ENCODE measurements at regions not wholly inside any gene's neighbourhood (a gene's known extent, or its start where the extent isn't known, plus 50 kb on each side); places are given as distances from the start of the nearest gene placed in this dataset.
"Not testable (repeated sequence)": the region's sequence is repeated elsewhere in the genome, so short reads cannot be mapped to it uniquely, and the experiment has no call there.

DNA sequence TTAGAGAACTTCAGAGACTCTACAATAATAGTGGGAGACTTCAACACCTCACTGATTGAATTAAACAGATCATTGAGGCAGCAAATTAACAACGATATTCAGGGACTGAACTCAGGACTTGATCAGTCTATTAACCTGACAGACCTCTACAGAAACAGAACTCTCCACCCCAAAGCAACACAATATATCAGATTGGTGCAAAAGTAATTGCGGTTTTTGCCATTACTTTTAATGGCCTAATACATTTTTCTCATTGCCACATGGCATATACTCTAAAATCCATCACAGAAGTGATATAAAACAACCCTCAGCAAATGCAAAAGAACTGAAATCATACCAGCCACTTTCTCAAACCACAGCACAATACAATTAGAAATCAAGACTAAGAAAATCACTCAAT is 298.1 kb upstream of the SGO1 start:
- DNase-seq (ENCODE audit: low read depth, low spot score): no peak
- Histone ChIP-seq H3K4me3 (ENCODE audit: low read depth, low read length) (no peak overlapping the region), H3K27me3 (ENCODE audit: control insufficient read depth, insufficient read depth, low read length) (no peaks in the 10 kb centered on the region), H3K27ac (ENCODE audit: low read depth, low read length) (no peak overlapping the region), H3K9me3 (ENCODE audit: control insufficient read depth, insufficient read depth, low read length) (peaks cover 9% of the 10 kb centered on the region)
- ChIA-PET CTCF (no interaction called here), POLR2A (no interaction called here)
- TF ChIP-seq, protein P1, sequence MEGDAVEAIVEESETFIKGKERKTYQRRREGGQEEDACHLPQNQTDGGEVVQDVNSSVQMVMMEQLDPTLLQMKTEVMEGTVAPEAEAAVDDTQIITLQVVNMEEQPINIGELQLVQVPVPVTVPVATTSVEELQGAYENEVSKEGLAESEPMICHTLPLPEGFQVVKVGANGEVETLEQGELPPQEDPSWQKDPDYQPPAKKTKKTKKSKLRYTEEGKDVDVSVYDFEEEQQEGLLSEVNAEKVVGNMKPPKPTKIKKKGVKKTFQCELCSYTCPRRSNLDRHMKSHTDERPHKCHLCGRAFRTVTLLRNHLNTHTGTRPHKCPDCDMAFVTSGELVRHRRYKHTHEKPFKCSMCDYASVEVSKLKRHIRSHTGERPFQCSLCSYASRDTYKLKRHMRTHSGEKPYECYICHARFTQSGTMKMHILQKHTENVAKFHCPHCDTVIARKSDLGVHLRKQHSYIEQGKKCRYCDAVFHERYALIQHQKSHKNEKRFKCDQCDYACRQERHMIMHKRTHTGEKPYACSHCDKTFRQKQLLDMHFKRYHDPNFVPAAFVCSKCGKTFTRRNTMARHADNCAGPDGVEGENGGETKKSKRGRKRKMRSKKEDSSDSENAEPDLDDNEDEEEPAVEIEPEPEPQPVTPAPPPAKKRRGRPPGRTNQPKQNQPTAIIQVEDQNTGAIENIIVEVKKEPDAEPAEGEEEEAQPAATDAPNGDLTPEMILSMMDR (IDR thresholded peaks at IDR 0.05; ENCODE audit: low read depth, low read length): no peak

DNA sequence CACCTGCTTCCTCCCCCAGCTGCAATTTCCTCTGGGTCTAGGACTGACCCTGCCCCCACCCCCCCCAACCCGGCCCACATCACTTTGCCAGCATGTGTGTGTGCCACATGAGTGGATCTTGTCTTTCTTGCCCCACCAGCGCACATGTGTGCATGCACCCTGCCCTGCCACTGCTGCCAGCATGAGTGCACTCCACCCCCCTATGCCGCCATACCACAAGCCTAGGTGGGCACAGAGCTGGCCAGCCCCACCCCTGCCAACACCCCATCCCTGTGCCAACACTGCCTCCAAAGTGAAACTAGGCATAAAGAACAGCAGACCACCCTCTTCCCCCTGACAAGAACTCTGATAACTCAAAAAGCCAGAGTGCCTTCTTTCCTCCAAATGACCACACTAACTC is 296.3 kb upstream of the SGO1 start:
- no peak overlapping the region for H3K4me3 ChIP-seq (ENCODE audit: low read depth, low read length)
- POLR2A ChIA-PET: no interaction called here
- TF ChIP-seq, protein P1 (IDR thresholded peaks at IDR 0.05; ENCODE audit: low read depth, low read length): no peak
- no peak for DNase-seq (ENCODE audit: low read depth, low spot score)
- no peak overlapping the region for H3K27ac ChIP-seq (ENCODE audit: low read depth, low read length)
- peaks cover 9% of the 10 kb centered on the region for H3K9me3 ChIP-seq (ENCODE audit: control insufficient read depth, insufficient read depth, low read length)
- CTCF ChIA-PET: no interaction called here
- H3K27me3 ChIP-seq (ENCODE audit: control insufficient read depth, insufficient read depth, low read length): no peaks in the 10 kb centered on the region

DNA sequence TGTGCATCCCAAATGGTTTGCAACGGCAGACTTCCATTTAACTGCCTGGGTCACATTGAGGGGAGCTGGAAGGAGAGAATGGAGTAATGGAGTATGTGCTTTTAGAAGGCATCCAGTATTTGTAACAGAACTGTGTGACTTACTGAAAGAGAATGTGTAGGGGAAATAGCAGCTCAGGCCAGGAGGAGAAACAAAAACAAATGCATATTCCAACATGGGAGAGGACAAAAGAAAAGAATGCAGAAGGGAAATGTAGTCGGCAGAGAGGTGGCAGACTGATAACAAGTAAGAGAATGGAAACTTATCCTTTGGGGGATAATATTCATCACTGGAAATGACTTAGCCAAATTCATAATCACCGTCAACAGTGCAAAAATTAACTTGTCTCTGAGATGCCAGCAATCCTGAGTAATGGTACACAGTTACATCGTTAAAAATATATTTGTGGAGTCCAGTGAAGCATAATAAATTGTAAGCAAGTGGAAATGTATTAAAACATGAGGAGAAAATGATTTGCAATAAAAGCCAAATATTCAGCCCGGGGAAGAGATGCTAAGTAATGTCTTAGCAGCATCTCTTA is 294.9 kb upstream of the SGO1 start:
- ChIA-PET CTCF (no interaction called here), POLR2A (no interaction called here)
- TF ChIP-seq, protein P1 (IDR thresholded peaks at IDR 0.05; ENCODE audit: low read depth, low read length): no peak
- H3K27me3 ChIP-seq (ENCODE audit: control insufficient read depth, insufficient read depth, low read length): no peaks in the 10 kb centered on the region
- no peak overlapping the region for H3K4me3 ChIP-seq (ENCODE audit: low read depth, low read length)
- no peak overlapping the region for H3K27ac ChIP-seq (ENCODE audit: low read depth, low read length)
- DNase-seq (ENCODE audit: low read depth, low spot score): no peak
- peaks cover 9% of the 10 kb centered on the region for H3K9me3 ChIP-seq (ENCODE audit: control insufficient read depth, insufficient read depth, low read length)

DNA sequence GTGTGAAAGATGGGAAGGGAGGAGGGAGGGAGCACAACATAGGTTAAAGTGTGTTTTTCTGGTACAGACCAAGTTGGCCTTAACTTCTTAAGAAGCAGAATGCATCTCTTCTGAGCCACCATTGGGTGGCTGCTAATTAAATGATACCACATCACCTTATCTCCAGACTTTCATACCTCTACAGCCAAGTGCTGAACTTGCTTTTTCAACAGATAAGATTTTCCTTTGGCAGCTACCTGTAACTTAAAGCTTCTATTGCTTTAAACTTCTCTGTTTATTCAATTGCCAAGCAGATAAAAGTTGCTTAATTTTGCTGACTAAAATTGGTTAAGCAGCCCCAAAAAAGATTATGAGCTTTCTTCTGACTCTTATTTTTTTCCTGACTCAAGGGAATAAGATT is 292.4 kb upstream of the SGO1 start:
- no peak for DNase-seq (ENCODE audit: low read depth, low spot score)
- ChIA-PET POLR2A (no interaction called here), CTCF (no interaction called here)
- peaks cover 9% of the 10 kb centered on the region for H3K9me3 ChIP-seq (ENCODE audit: control insufficient read depth, insufficient read depth, low read length)
- H3K27ac ChIP-seq (ENCODE audit: low read depth, low read length): no peak overlapping the region
- no peak overlapping the region for H3K4me3 ChIP-seq (ENCODE audit: low read depth, low read length)
- H3K27me3 ChIP-seq (ENCODE audit: control insufficient read depth, insufficient read depth, low read length): no peaks in the 10 kb centered on the region
- TF ChIP-seq, protein P1 (IDR thresholded peaks at IDR 0.05; ENCODE audit: low read depth, low read length): no peak

DNA sequence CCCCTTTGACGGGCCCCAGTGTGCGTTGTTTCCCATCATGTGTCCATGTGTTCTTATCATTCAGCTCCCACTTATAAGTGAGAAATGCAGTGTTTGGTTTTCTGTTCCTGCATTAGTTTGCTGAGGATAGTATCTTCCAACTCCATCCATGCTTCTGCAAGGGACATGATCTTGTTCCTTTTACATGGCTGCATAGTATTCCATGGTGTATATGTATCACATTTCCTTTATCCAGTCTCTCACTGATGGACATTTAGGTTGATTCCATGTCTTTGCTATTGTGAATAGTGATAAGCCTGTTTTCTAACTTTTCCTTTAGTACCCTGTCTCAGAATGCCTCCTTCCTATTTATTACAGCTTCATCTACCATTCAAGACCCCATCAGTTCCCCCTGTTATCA is 278.2 kb upstream of the SGO1 start:
- H3K4me3 ChIP-seq (ENCODE audit: low read depth, low read length); H3K9me3 ChIP-seq (ENCODE audit: control insufficient read depth, insufficient read depth, low read length); POLR2A ChIA-PET; CTCF ChIA-PET; H3K27ac ChIP-seq (ENCODE audit: low read depth, low read length); H3K27me3 ChIP-seq (ENCODE audit: control insufficient read depth, insufficient read depth, low read length); DNase-seq (ENCODE audit: low read depth, low spot score): not testable (repeated sequence)

DNA sequence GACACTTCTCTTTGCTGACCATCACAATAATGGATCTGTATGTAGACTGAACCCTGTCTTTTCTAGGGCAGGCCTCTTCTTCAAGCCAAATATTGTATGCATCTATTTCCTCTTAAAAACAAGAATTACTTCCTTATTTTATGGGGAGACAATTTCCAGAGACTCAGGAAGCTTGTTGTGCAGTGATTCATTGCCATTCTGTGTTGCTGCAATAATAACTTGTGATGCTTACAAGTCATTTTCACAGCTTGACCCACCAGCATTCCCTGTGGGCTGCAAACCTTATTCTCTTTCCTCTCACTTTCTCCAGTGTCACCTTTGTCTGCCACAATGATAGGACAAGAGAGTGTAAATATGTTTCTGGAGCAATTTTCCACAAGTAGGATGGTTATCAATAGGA is 276.7 kb upstream of the SGO1 start:
- CTCF ChIA-PET: no interaction called here
- no peak for DNase-seq (ENCODE audit: low read depth, low spot score)

More for the DNA sequence above, 276.7 kb upstream of the SGO1 start:
- TF ChIP-seq, protein P1 (IDR thresholded peaks at IDR 0.05; ENCODE audit: low read depth, low read length): no peak
- POLR2A ChIA-PET: no interaction called here
- Histone ChIP-seq H3K9me3 (ENCODE audit: control insufficient read depth, insufficient read depth, low read length) (peaks cover 3% of the 10 kb centered on the region; the same call in 1 of the 2 replicates), H3K4me3 (ENCODE audit: low read depth, low read length) (no peak overlapping the region), H3K27me3 (ENCODE audit: control insufficient read depth, insufficient read depth, low read length) (no peaks in the 10 kb centered on the region), H3K27ac (ENCODE audit: low read depth, low read length) (no peak overlapping the region)

Measured in AG04450 (cell line).